A673 (cell line): ENCODE measurements at regions not wholly inside any gene's neighbourhood (a gene's known extent, or its start where the extent isn't known, plus 50 kb on each side); places are given as distances from the start of the nearest gene placed in this dataset.
A peak's percentile ranks its signal among the peaks of the same experiment; 100 is the strongest.

Source experiments
- BruUV-seq: library from RNA; stranded (reverse); fragments of 400-500 nt; replicated peaks from 2 replicates; lab custom pipeline; 2021; lab: Mats Ljungman, UMichigan
- CTCF ChIA-PET: fragments of 300-600 bp; sonication (Branson Sonifier 250); formaldehyde crosslinking; loops from one replicate; lab custom pipeline; 2022; ENCODE audit warnings: antibody characterized with exemption; lab: Charles Lee
- POLR2A ChIA-PET: fragments of 300-600 bp; sonication (Branson Sonifier 250); formaldehyde crosslinking; loops from one replicate; lab custom pipeline; 2022; ENCODE audit warnings: antibody characterized with exemption; ENCODE audit not compliant: low non-redundant PET; lab: Charles Lee
- DNase-seq: peaks from one replicate; pipeline ENCODE4 v3.0.0-alpha.2; 2015; ENCODE audit warnings: low spot score
- H3K27ac ChIP-seq: fragments of 200-600 bp; sonication (generic); 2 replicates; pipeline ENCODE4 v1.5.1; 2016; ENCODE audit warnings: mixed run types, low read depth, mild to moderate bottlenecking, mixed read lengths, antibody characterized with exemption, low read length; ENCODE audit not compliant: poor library complexity, severe bottlenecking
- H3K27me3 ChIP-seq: fragments of 200-600 bp; sonication (generic); replicated peaks from 2 replicates; pipeline ENCODE4 v1.6.1; 2017; ENCODE audit warnings: mixed run types, low read depth, mild to moderate bottlenecking, mixed read lengths, antibody characterized with exemption, low read length; ENCODE audit not compliant: insufficient read depth, poor library complexity
- H3K36me3 ChIP-seq: fragments of 200-600 bp; sonication (generic); 2 replicates; pipeline ENCODE4 v1.6.1; 2016; ENCODE audit warnings: mixed run types, mild to moderate bottlenecking, mixed read lengths, antibody characterized with exemption, low read length; ENCODE audit not compliant: insufficient read depth, poor library complexity, severe bottlenecking
- H3K4me1 ChIP-seq: fragments of 200-600 bp; sonication (generic); 2 replicates; pipeline ENCODE4 v1.6.1; 2017; ENCODE audit warnings: mixed run types, mild to moderate bottlenecking, mixed read lengths, antibody characterized with exemption, low read length; ENCODE audit not compliant: insufficient read depth, poor library complexity, severe bottlenecking
- H3K4me3 ChIP-seq: fragments of 200-600 bp; sonication (generic); 2 replicates; pipeline ENCODE4 v1.5.1; 2016; ENCODE audit warnings: low read depth, mixed run types, mild to moderate bottlenecking, mixed read lengths, low read length; ENCODE audit not compliant: poor library complexity, severe bottlenecking
- H3K9me3 ChIP-seq: fragments of 200-600 bp; sonication (generic); 2 replicates; pipeline ENCODE4 v1.6.1; 2016; ENCODE audit warnings: mixed run types, low read depth, mild to moderate bottlenecking, mixed read lengths, antibody characterized with exemption, low read length; ENCODE audit not compliant: poor library complexity, severe bottlenecking
- CTCF ChIP-seq: fragments of 300-800, 200-600 bp; sonication (generic); conservative IDR thresholded peaks from 2 replicates; pipeline ENCODE4 v1.5.1; 2017; ENCODE audit warnings: low read depth, mild to moderate bottlenecking, antibody characterized with exemption, low read length, moderate library complexity, mixed read lengths
- intact Hi-C: fragments of 100-400 bp; cut with micrococcal nuclease; formaldehyde crosslinking; loops from one replicate; pipeline ENCODE4 v1.10.0; 2022; ENCODE audit not compliant: unreplicated experiment

- ChIA-PET CTCF (no interaction called here), POLR2A (no interaction called here)
- H3K4me3 ChIP-seq, result no peak overlapping the region
- DNase-seq, result peak; percentile 23
- BruUV-seq, result no TSS peak
- intact Hi-C loops, result no loop called here
- H3K9me3 ChIP-seq, result peaks cover 16% of the 10 kb centered on the region
- H3K4me1 ChIP-seq, result no peaks in the 10 kb centered on the region
- no peak overlapping the region for H3K27ac ChIP-seq
- no peak for TF ChIP-seq CTCF
- H3K27me3 ChIP-seq, result no peaks in the 10 kb centered on the region
- H3K36me3 ChIP-seq, result no peaks in the 10 kb centered on the region
These were observed 49.9 kb upstream of the VOPP1 start for GRCh38 chr7:55622241-55622640.
